Endothelial cell of umbilical vein (primary cell): ENCODE measurements at regions not wholly inside any gene's neighbourhood (a gene's known extent, or its start where the extent isn't known, plus 50 kb on each side); places are given as distances from the start of the nearest gene placed in this dataset.

Experiments
- CTCF ChIP-seq, 2 donors: IDR thresholded peaks; 1 replicate in 1 of 2; 2 replicates in 1 of 2; pipeline ENCODE4 v1.5.1; 2011; ENCODE audit warnings: low read length in 2 of 2, mild to moderate bottlenecking in 2 of 2, moderate library complexity in 2 of 2, control low read depth in 1 of 2, inconsistent platforms in 1 of 2, low read depth in 1 of 2; ENCODE audit not compliant: insufficient read depth in 1 of 2; ENCODE audit errors: extremely low read depth in 1 of 2
- EZH2 ChIP-seq: IDR thresholded peaks from 2 replicates; pipeline ENCODE4 v1.6.1; 2012; ENCODE audit warnings: borderline replicate concordance, low read depth, mild to moderate bottlenecking, moderate library complexity, low read length, inconsistent platforms; ENCODE audit not compliant: severe bottlenecking
- MYC ChIP-seq: IDR thresholded peaks from one replicate; pipeline ENCODE4 v1.6.1; 2011; ENCODE audit warnings: mild to moderate bottlenecking, low read depth, low read length
- TF ChIP-seq, protein P1 (sequence below): IDR thresholded peaks from 2 replicates; pipeline ENCODE4 v1.6.1; 2011; ENCODE audit not compliant: insufficient read depth, insufficient read length

GRCh38 chr1:55938376-55938850, 641.0 kb downstream of the PLPP3 start:
- TF ChIP-seq CTCF (IDR thresholded peaks at IDR 0.05; ENCODE audit: extremely low read depth in 1 of 2, insufficient read depth in 1 of 2, low read depth in 1 of 2, low read length in 2 of 2) (no peak), EZH2 (no peak), MYC (no peak)
- TF ChIP-seq, protein P1, sequence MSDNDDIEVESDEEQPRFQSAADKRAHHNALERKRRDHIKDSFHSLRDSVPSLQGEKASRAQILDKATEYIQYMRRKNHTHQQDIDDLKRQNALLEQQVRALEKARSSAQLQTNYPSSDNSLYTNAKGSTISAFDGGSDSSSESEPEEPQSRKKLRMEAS, result no peak
